ENCODE measurements at regions not wholly inside any gene's neighbourhood (a gene's known extent, or its start where the extent isn't known, plus 50 kb on each side); places are given as distances from the start of the nearest gene placed in this dataset.

GRCh38 chr9:131807144-131807983 is 67.5 kb upstream of the RAPGEF1 start:
- TF ChIP-seq POLR2A (IDR thresholded peaks at IDR 0.05; ENCODE audit: low read depth, low read length) (no peak), CTCF (IDR thresholded peaks at IDR 0.05; ENCODE audit: extremely low read depth in 1 of 2, insufficient read depth in 1 of 2, low read depth in 1 of 2, low read length in 2 of 2) (no peak), POLR2AphosphoS5 (IDR thresholded peaks at IDR 0.05; ENCODE audit: insufficient read depth, low read depth, low read length) (no peak), JUN (IDR thresholded peaks at IDR 0.05; ENCODE audit: borderline replicate concordance, insufficient read depth, insufficient read length, low read depth) (no peak), MAX (IDR thresholded peaks at IDR 0.05; ENCODE audit: insufficient read depth, insufficient read length) (no peak), MYC (IDR thresholded peaks at IDR 0.05; ENCODE audit: low read depth, low read length) (no peak), EZH2 (IDR thresholded peaks at IDR 0.05; ENCODE audit: borderline replicate concordance, low read depth, low read length, severe bottlenecking) (no peak)

Data from endothelial cell of umbilical vein (primary cell).